Stimulated activated CD8-positive, alpha-beta memory T cell treated with anti-CD3 and anti-CD28 coated beads, Interleukin-15, amount 100 ng/mL, for 48 hours (primary cell): ENCODE measurements at regions not wholly inside any gene's neighbourhood (a gene's known extent, or its start where the extent isn't known, plus 50 kb on each side); places are given as distances from the start of the nearest gene placed in this dataset.
"Not testable (repeated sequence)": the region's sequence is repeated elsewhere in the genome, so short reads cannot be mapped to it uniquely, and the experiment has no call there.

Experiments used
- DNase-seq, 2 donors: peaks; one replicate each; pipeline ENCODE4 v3.0.0-alpha.2; 2020; ENCODE audit warnings: low read depth in 2 of 2

GRCh38 chr2:207216457-207216856, 50.7 kb upstream of the KLF7 start:
- DNase-seq, result no peak

- no peak for DNase-seq
Observed at GRCh38 chr2:207217442-207217841, 51.7 kb upstream of the KLF7 start.

GRCh38 chr2:207219081-207219630, 53.4 kb upstream of the KLF7 start:
- DNase-seq, result no peak

GRCh38 chr2:207219676-207220501, 54.1 kb upstream of the KLF7 start:
- DNase-seq, result no peak

- no peak for DNase-seq
Observed at GRCh38 chr2:207221731-207222130, 56.0 kb upstream of the KLF7 start.

GRCh38 chr2:207223051-207223450, 57.3 kb upstream of the KLF7 start:
- peak in 1 of 2 donors; percentile 22 for DNase-seq

GRCh38 chr2:207224381-207224780, 58.6 kb upstream of the KLF7 start:
- DNase-seq, result no peak

GRCh38 chr2:207224791-207225482, 59.2 kb upstream of the KLF7 start:
- DNase-seq, result peak in 1 of 2 donors; percentile 63

GRCh38 chr2:207225773-207226172, 60.0 kb upstream of the KLF7 start:
- no peak for DNase-seq

GRCh38 chr2:207226243-207226642, 60.5 kb upstream of the KLF7 start:
- no peak for DNase-seq

GRCh38 chr2:207226671-207227061, 60.9 kb upstream of the KLF7 start:
- no peak for DNase-seq

- no peak for DNase-seq
Observed at GRCh38 chr2:207227062-207227748, 61.5 kb upstream of the KLF7 start.

- no peak for DNase-seq
Observed at GRCh38 chr2:207227749-207228145, 62.0 kb upstream of the KLF7 start.

GRCh38 chr2:207228402-207228801, 62.7 kb upstream of the KLF7 start:
- DNase-seq, result no peak

GRCh38 chr2:207229161-207229560, 63.4 kb upstream of the KLF7 start:
- DNase-seq, result no peak

- DNase-seq, result no peak
Observed at GRCh38 chr2:207230261-207231105, 64.7 kb upstream of the KLF7 start.

- DNase-seq, result peak in 1 of 2 donors; percentile 17
Observed at GRCh38 chr2:207231106-207231865, 65.5 kb upstream of the KLF7 start.

GRCh38 chr2:207231967-207232366, 66.2 kb upstream of the KLF7 start:
- no peak for DNase-seq

GRCh38 chr2:207233141-207233540, 67.4 kb upstream of the KLF7 start:
- not testable (repeated sequence) for DNase-seq

- no peak for DNase-seq
Observed at GRCh38 chr2:207233731-207234130, 68.0 kb upstream of the KLF7 start.

GRCh38 chr2:207235621-207236020, 69.9 kb upstream of the KLF7 start:
- no peak for DNase-seq
